ENCODE measurements at regions not wholly inside any gene's neighbourhood (a gene's known extent, or its start where the extent isn't known, plus 50 kb on each side); places are given as distances from the start of the nearest gene placed in this dataset.
"Not testable (repeated sequence)": the region's sequence is repeated elsewhere in the genome, so short reads cannot be mapped to it uniquely, and the experiment has no call there.

DNA sequence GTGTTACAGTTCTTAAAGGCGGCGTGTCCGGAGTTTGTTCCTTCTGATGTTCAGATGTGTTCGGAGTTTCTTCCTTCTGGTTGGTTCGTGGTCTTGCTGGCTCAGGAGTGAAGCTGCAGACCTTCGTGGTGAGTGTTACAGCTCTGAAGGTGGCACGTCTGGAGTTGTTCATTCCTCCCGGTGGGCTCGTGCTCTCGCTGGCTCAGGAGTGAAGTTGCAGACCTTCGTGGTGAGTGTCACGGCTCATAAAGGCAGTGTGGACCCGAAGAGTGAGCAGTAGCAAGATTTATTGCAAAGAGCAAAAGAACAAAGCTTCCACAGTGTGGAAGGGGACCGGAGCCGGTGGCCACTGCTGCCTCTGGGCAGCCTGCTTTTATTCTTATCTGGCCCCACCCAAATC is 65.3 kb upstream of the NDST4 start:
- H3K27me3 Mint-ChIP-seq (ENCODE audit: low read depth); H3K4me3 Mint-ChIP-seq; H2BK5ac ChIP-seq (ENCODE audit: insufficient read length, low read length); H4K5ac ChIP-seq (ENCODE audit: insufficient read length, low read depth, low read length); H3K4ac ChIP-seq (ENCODE audit: low read depth, low read length); H2BK120ac ChIP-seq (ENCODE audit: low read depth, low read length, poor library complexity, severe bottlenecking); H3K18ac ChIP-seq (ENCODE audit: insufficient read length, low read depth, low read length); H2AK5ac ChIP-seq (ENCODE audit: insufficient read length, low read length); H3K4me2 ChIP-seq (ENCODE audit: insufficient read depth, insufficient read length, low read length); H4K20me1 ChIP-seq (ENCODE audit: control insufficient read depth, insufficient read depth, insufficient read length); H3T11ph ChIP-seq (ENCODE audit: low read length); H3K9me3 Mint-ChIP-seq; H3K4me1 ChIP-seq (ENCODE audit: insufficient read depth, low read length); H4K8ac ChIP-seq (replicated peaks; ENCODE audit: insufficient read length, low read depth, low read length); H3K27ac Mint-ChIP-seq; H3K36me3 Mint-ChIP-seq (ENCODE audit: insufficient read depth in 1 of 3, low read depth in 3 of 3); H3K23ac ChIP-seq (ENCODE audit: insufficient read length, low read depth, low read length); H3K9me3 ChIP-seq (ENCODE audit: control insufficient read depth, low read depth, low read length); DNase-seq; H2BK12ac ChIP-seq (ENCODE audit: insufficient read length, low read depth, low read length); H2BK15ac ChIP-seq (ENCODE audit: low read depth, low read length); H3K79me1 ChIP-seq (ENCODE audit: insufficient read depth, low read depth, low read length, poor library complexity, severe bottlenecking); H3K27ac ChIP-seq (ENCODE audit: insufficient read length, low read depth, low read length); H3K56ac ChIP-seq (ENCODE audit: insufficient read length, low read depth, low read length); H3K27me3 ChIP-seq (ENCODE audit: insufficient read depth, low read length); H2BK20ac ChIP-seq (ENCODE audit: low read depth, low read length, poor library complexity, severe bottlenecking); H2AFZ ChIP-seq (ENCODE audit: low read length); H3K23me2 ChIP-seq (ENCODE audit: insufficient read length, low read depth, low read length, poor library complexity, severe bottlenecking); H3K4me1 Mint-ChIP-seq; H4K91ac ChIP-seq (ENCODE audit: insufficient read length, low read depth, low read length); H3K79me2 ChIP-seq (ENCODE audit: insufficient read depth, low read length); H3K9ac ChIP-seq (ENCODE audit: extremely low read depth, insufficient read length, low read length); H3K14ac ChIP-seq (ENCODE audit: insufficient read depth, low read length): not testable (repeated sequence)
- no CpG with 5 or more reads among the region's 15 CpGs for WGBS (ENCODE audit: extremely low coverage, insufficient read length, low lambda C conversion rate)
